ENCODE measurements at regions not wholly inside any gene's neighbourhood (a gene's known extent, or its start where the extent isn't known, plus 50 kb on each side); places are given as distances from the start of the nearest gene placed in this dataset.

GRCh38 chr9:90979639-90980038, 178.0 kb downstream of the SYK start:
- Histone ChIP-seq H3K4me3 (replicated peaks in 1 of 3; ENCODE audit: insufficient read depth in 1 of 3, low read depth in 1 of 3, low read length in 3 of 3) (no peak overlapping the region), H2AFZ (ENCODE audit: low read depth, low read length) (no peak overlapping the region), H3K27ac (ENCODE audit: insufficient read depth, low read depth, low read length) (no peak overlapping the region), H3K4me2 (ENCODE audit: insufficient read depth, low read length) (no peak overlapping the region), H3K27me3 (ENCODE audit: control insufficient read depth in 2 of 2, insufficient read depth in 2 of 2, low read length in 2 of 2) (no peaks in the 10 kb centered on the region), H3K4me1 (ENCODE audit: control insufficient read depth, extremely low read depth, insufficient read depth, low read length) (no peaks in the 10 kb centered on the region), H3K9me1 (replicated peaks; ENCODE audit: control insufficient read depth, extremely low read depth, insufficient read depth, low read length) (no peaks in the 10 kb centered on the region), H4K20me1 (replicated peaks; ENCODE audit: control insufficient read depth, extremely low read depth, insufficient read depth, low read length) (no peaks in the 10 kb centered on the region), H3K36me3 (ENCODE audit: control insufficient read depth in 2 of 2, extremely low read depth in 1 of 2, insufficient read depth in 2 of 2, low read length in 2 of 2) (no peaks in the 10 kb centered on the region), H3K9ac (replicated peaks; ENCODE audit: extremely low read depth, insufficient read depth, low read length) (no peak overlapping the region), H3K79me2 (ENCODE audit: control insufficient read depth, insufficient read depth, low read length) (no peaks in the 10 kb centered on the region), H3K9me3 (replicated peaks; ENCODE audit: control insufficient read depth, insufficient read depth, low read length) (no peaks in the 10 kb centered on the region)
- ChIA-PET CTCF (interaction anchor here (1.1 kb wide), 1 partner anchor 454 kb away, joined by 3 read pairs; no protein-coding TSS in a partner anchor), POLR2A (no interaction called here)
- dilution Hi-C loops (cut with MboI; ENCODE audit: extremely low pct_ligation_motif_present, low sequenced_read_pairs): no loop called here
- BruUV-seq (replicated peaks): no TSS peak
- no peak for FAIRE-seq
- TF ChIP-seq POLR2A (IDR thresholded peaks at IDR 0.05; ENCODE audit: low read depth, low read length) (no peak), MAX (IDR thresholded peaks at IDR 0.05; ENCODE audit: insufficient read depth, insufficient read length) (no peak), EZH2 (IDR thresholded peaks at IDR 0.05; ENCODE audit: borderline replicate concordance, low read depth, low read length, severe bottlenecking) (no peak), GATA2 (IDR thresholded peaks at IDR 0.05; ENCODE audit: insufficient read depth, insufficient read length, low read depth, low read length) (no peak), FOS (IDR thresholded peaks at IDR 0.05; ENCODE audit: borderline replicate concordance, insufficient read depth, low read length) (no peak), MYC (IDR thresholded peaks at IDR 0.05; ENCODE audit: low read depth, low read length) (no peak)
- intact Hi-C loops (cut with micrococcal nuclease): no loop called here
- no peak for DNase-seq (ENCODE audit: low read depth, low spot score)

GRCh38 chr9:90981726-90982125, 180.1 kb downstream of the SYK start:
- H4K20me1 ChIP-seq (replicated peaks; ENCODE audit: control insufficient read depth, extremely low read depth, insufficient read depth, low read length): no peaks in the 10 kb centered on the region

More at GRCh38 chr9:90981726-90982125, 180.1 kb downstream of the SYK start:
- intact Hi-C loops (cut with micrococcal nuclease) (no loop called here), dilution Hi-C loops (cut with MboI; ENCODE audit: extremely low pct_ligation_motif_present, low sequenced_read_pairs) (no loop called here)
- Histone ChIP-seq H2AFZ (ENCODE audit: low read depth, low read length) (no peak overlapping the region), H3K27me3 (ENCODE audit: control insufficient read depth in 2 of 2, insufficient read depth in 2 of 2, low read length in 2 of 2) (no peaks in the 10 kb centered on the region), H3K4me3 (replicated peaks in 1 of 3; ENCODE audit: insufficient read depth in 1 of 3, low read depth in 1 of 3, low read length in 3 of 3) (no peak overlapping the region), H3K4me1 (ENCODE audit: control insufficient read depth, extremely low read depth, insufficient read depth, low read length) (peaks cover 7% of the 10 kb centered on the region), H3K9me3 (replicated peaks; ENCODE audit: control insufficient read depth, insufficient read depth, low read length) (no peaks in the 10 kb centered on the region), H3K9me1 (replicated peaks; ENCODE audit: control insufficient read depth, extremely low read depth, insufficient read depth, low read length) (no peaks in the 10 kb centered on the region), H3K79me2 (ENCODE audit: control insufficient read depth, insufficient read depth, low read length) (no peaks in the 10 kb centered on the region), H3K27ac (ENCODE audit: insufficient read depth, low read depth, low read length) (no peak overlapping the region), H3K9ac (replicated peaks; ENCODE audit: extremely low read depth, insufficient read depth, low read length) (no peak overlapping the region), H3K4me2 (ENCODE audit: insufficient read depth, low read length) (no peak overlapping the region), H3K36me3 (ENCODE audit: control insufficient read depth in 2 of 2, extremely low read depth in 1 of 2, insufficient read depth in 2 of 2, low read length in 2 of 2) (no peaks in the 10 kb centered on the region)
- POLR2A ChIA-PET: no interaction called here
- TF ChIP-seq POLR2AphosphoS5 (IDR thresholded peaks at IDR 0.05; ENCODE audit: insufficient read depth, low read depth, low read length): no peak
- no peak for TF ChIP-seq FOS (IDR thresholded peaks at IDR 0.05; ENCODE audit: borderline replicate concordance, insufficient read depth, low read length)
- TF ChIP-seq CTCF (IDR thresholded peaks at IDR 0.05; ENCODE audit: extremely low read depth in 1 of 2, insufficient read depth in 1 of 2, low read depth in 1 of 2, low read length in 2 of 2): no peak
- TF ChIP-seq JUN (IDR thresholded peaks at IDR 0.05; ENCODE audit: borderline replicate concordance, insufficient read depth, insufficient read length, low read depth): no peak
- no peak for TF ChIP-seq EZH2 (IDR thresholded peaks at IDR 0.05; ENCODE audit: borderline replicate concordance, low read depth, low read length, severe bottlenecking)
- no peak for TF ChIP-seq MAX (IDR thresholded peaks at IDR 0.05; ENCODE audit: insufficient read depth, insufficient read length)
- no peak for TF ChIP-seq GATA2 (IDR thresholded peaks at IDR 0.05; ENCODE audit: insufficient read depth, insufficient read length, low read depth, low read length)
- no peak for TF ChIP-seq POLR2A (IDR thresholded peaks at IDR 0.05; ENCODE audit: low read depth, low read length)
- TF ChIP-seq MYC (IDR thresholded peaks at IDR 0.05; ENCODE audit: low read depth, low read length): no peak
- BruUV-seq (replicated peaks): no TSS peak
- FAIRE-seq: peak; percentile 15
- DNase-seq (ENCODE audit: low read depth, low spot score): no peak
- CTCF ChIA-PET: interaction anchor here (0.9 kb wide), 1 partner anchor 67 kb away, joined by 3 read pairs; no protein-coding TSS in a partner anchor
